Renal pelvis (tissue), 1 donor: ENCODE measurements at regions not wholly inside any gene's neighbourhood (a gene's known extent, or its start where the extent isn't known, plus 50 kb on each side); places are given as distances from the start of the nearest gene placed in this dataset.

Experiments
- DNase-seq: peaks from one replicate; pipeline ENCODE4 v3.0.0-alpha.2; 2013

DNA sequence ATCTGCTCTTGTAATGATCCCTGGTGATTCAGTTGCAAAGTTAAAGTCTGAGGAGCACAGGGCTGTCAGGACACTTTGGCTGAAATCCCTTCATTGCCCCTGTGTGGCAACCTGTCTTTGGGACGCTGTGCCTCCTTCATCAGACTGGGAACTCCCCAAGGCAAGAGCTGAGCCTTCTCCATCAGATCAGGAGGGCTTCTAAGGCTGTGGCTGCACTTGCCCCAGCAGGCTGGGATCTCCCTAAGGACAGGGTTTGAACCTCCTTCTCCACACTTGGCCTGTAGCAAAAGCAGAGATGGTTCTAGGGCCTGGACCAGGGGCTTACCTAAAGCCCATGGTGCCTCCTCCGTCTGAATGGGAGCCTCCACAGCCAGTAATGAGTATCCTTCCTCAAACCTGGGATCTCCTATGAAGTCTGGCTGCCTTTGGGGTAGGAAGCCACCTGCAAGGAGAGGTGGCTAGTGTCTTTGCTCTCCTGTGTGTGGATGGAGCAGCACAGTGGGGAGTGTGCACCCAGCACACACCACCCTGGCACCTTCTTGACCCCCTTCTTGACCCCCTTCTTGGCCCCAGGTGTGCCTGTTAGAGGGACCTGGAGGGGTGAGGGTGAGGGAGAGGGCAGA is 79.0 kb upstream of the NKD1 start:
- no peak for DNase-seq

DNA sequence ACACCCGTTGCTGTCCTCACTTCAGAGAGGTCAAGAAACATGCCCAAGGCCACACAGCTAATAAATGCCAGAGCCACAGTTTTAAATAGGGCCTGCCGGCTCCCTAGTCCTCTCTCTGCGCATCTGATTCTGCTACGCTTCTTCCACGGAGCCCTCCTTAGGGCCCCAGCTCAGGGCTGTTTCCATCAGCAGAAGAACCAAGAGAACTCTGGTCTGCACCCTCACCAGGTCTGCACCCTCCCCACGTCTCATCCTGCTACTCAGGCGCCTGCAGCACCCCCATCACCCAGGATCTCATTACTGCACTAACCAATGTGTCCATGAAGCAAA is 79.5 kb upstream of the NKD1 start:
- DNase-seq, result no peak

DNA sequence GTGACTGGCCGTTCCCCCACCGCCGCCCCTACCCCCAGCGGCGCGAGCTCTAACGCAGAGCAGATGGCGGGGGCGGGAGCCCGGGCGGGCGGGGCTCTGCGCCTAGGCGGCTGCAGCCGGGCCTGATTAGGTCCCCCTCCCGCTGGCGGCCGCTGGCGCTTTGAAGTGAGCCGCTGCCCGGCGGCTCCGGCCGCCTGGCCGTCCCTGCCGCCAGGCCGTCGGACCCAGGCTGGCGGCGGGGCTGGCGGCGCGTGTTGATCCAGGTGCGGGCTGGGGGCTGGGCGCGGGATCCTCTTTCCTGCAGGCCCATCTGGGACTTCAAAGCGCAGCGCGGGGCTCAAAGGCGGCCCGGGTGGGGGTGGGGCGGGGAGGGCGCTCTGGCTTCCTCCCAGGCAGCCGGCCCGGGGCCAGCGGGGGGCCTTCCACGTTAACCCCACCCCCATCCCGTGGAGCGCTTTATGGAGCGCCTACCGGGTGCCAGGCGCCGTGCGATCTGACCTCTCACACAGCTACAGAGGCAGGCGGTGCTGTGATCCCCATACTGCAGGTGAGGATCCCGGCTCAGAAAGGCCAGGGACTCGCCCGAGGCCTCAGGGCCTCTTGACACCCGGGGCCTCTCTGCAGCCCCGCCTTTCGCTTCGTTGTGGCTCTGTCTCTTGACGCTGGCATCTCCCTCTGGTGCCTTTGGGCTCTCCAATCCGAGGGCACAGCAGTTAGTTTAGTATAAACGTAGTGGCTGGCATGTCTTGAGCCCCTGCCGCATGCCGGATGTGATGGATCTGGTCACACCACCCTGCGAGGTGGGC is 80.0 kb upstream of the NKD1 start:
- DNase-seq, result peak; percentile 45

GRCh38 chr16:50467559-50467942 is 80.6 kb upstream of the NKD1 start:
- no peak for DNase-seq

DNA sequence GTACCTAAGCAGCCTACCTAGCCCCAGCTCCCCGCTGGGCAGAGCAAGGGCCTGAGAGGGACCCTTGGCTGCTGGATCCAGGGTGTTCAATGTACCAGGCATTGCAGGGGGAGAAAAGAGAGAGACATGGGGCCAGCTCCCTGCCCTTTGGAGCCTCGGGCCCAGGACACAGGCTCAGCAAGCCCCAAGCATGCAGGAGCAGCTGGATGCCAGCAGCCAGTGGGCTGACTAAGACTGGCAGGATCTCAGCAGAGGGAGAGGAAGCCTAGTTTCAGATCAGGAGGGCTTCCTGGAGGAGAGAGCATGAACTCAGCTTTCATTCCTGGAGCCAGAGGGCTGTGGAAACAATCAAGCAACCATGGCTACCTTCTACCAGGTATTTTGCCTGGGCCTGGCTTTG is 82.0 kb upstream of the NKD1 start:
- DNase-seq, result no peak

- no peak for DNase-seq
Measured at GRCh38 chr16:50464325-50465290, 83.6 kb upstream of the NKD1 start.

DNA sequence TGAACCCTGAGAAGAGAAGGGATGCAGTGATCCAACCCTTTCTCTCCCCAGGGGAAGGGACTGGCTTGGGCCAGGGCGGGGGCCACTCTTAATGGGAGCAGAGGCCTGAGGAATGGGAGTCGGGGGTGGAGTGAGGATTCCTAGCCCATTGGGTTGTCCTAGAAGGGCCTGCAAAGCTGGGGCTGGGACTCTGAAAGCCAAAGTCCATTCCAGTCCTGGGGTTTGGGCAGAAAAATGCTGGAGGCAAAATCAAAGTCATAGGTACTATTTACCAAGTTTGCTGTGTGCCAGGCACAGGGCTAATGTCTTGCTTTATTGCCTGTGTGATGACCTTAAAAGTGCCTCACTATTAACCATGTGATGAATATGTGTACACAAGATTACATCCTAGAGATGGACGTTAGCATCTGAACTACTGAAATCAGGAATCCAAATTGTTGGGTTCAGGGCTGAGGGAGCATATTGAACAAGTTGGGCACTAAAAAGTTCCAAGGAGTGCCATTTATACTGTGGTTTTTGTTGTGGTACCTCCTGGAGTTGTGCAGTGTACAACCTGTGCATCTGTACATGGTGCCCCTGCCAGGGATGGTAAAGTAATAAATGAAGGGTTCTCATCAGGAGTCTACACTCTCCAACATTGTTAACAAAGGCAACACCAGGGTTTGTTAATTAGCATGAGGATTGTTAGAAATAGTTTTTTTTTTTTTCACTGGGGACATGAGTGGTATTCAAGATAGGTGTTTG is 84.4 kb upstream of the NKD1 start:
- DNase-seq, result no peak

DNA sequence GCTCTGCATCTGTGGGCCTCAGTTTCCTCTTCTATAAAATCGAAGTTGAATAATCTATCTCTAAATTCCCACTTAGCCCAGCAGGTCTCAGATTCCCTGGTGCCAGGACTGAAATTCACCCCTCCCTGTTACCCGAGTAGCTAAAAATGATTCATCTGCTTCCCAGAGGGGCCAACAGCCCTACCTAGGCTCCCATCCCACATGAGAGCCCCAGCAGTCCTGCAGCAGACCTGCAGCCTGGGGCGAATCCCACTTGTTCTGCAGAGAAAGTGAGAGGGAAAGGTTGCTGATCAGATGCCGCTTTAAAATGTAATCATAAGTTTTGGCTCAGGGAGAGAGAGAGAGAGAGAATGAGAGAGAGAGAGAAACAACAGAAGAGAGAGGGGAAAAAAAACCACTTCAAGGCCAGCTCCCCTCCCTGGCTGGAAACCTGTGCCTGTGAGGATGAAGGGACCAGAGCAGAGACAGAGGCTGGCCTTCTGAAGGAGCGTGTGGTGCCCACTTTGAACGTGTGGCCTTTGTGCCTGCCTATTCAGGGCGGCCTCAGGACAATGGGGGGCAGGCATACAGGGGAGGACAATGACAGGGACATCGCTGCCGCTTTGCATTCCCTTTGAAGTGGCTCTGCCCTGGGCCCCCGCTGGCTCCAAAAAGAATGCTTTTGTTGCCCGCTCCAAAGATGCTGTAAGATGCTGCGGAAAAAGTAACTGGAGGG is 85.2 kb upstream of the NKD1 start:
- DNase-seq, result no peak

DNA sequence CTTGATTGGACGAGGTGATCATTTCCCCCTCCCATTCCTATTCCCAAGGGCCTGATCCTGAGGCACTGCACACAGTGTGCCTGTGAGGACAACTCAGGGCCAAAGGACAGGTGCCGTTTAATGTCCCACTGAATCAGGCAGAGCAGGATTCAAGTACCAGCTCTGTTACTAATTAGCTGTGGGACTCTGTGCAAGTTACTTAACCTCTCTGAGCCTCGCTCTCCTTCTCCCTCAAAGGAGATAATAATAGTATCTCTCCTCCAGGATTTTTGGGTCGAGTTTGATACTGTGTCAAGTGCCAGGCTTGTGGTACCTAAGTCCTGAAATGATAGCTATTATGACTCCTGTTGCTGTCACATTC is 86.8 kb upstream of the NKD1 start:
- no peak for DNase-seq

DNA sequence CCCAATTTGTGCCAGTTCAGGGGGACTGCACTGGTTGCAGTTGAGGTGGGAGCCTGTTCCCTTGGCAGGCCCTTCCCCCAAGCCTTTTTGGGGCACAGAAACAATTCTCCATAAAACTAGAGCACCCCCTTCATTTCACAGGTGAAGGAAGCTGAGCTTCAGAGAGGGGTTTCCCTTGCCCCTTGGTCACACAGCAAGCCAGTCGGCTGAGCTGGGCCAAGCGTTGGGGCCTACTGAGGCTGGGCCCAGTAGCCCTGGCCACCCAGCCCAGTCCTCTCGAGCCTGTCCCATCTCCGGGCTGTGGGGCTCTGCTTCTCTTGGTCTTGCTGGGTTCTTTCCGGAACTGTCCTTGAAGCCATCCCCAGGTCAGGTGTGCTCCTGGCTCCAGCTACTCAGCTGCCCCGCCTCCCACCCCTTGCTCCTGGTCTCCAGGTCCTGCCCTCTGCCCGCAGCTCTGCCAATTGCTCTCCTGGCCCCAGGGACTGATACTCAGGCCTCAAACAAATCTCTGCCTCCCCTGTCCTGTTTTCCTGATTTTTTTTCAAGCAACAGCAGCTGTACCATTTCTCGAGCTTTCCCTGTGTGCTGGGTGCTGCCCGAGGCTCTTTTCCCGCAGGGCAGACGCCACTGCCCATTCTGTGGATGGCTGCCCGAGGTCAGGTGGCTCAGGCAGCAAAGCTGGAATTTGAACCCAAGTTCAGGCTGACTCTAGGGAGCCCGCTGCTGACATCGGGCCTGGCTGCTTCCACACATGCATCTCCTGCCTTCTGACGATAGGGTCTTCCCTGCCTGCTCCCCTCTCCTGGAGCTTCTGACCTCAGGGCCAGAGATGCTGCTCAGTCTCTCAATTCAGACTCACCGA is 87.4 kb upstream of the NKD1 start:
- DNase-seq, result no peak

DNA sequence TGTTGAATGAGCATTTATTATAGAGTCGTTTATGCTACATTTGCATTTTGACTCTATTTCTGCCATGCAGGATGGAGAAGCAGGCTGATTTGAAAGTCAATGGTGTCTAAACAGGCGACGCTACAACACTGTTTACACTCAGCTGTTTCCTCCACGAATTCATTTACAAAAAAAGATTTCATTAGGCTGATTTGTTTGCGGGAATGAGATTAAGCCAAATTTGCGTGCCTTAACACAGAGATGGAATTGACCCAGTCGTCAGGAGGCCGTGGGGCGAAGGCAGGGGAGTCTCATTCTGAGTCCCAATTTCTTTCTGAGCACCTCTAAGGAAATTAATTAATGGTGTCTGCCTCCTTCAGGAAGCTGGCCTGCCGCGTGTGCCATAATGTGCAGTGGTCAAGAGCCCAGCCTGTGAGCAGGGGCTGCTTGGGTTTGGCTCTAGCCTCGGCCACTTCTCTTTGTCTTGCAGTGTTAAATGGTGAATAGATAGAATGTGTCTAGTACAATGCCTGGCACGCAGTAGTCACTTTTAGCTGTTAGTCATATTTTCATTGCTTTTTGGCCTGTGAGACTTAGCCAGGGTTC is 88.6 kb upstream of the NKD1 start:
- no peak for DNase-seq

DNA sequence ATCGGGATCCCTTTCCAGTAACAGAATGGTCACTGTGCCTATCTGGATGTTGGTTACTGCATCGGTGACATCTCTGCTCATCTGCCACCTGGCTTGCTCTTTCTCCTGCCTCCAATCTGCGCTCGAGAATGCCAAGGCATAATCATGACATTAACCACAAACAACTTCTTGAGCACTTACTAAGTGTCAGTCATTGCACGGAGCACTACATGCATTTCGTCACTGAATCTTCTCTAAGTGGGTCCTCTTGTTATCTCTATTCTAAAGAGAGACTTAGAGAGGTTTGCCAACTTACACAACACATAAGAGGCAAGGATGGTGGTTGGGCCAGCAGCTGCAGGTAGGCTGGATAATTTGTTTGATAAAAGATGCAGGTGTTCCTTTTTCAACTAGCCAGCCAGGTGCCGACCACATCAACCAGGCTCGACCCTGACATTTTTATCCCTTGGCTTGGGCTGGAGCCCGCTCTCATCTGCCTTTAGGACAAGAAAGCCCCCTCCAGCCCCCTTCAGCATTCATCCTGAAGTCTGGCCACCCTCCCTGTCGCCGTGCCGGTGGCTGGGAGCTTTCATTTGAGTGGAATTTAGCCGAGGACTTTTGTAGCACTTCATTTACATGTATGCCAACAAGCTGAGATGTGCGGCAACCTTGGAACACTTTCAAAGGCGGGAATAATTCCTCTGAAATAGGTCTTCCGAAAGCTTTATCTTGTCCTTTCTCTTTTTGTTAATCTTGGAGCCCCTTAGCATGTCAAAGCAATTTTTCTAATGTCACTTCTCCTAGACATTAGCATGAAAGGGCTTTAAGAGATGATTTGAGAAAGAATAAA is 89.3 kb upstream of the NKD1 start:
- DNase-seq, result no peak

GRCh38 chr16:50457979-50458491 is 89.2 kb upstream of the BRD7 start:
- no peak for DNase-seq

- DNase-seq, result no peak
Measured at GRCh38 chr16:50457423-50457822, 88.6 kb upstream of the BRD7 start.

DNA sequence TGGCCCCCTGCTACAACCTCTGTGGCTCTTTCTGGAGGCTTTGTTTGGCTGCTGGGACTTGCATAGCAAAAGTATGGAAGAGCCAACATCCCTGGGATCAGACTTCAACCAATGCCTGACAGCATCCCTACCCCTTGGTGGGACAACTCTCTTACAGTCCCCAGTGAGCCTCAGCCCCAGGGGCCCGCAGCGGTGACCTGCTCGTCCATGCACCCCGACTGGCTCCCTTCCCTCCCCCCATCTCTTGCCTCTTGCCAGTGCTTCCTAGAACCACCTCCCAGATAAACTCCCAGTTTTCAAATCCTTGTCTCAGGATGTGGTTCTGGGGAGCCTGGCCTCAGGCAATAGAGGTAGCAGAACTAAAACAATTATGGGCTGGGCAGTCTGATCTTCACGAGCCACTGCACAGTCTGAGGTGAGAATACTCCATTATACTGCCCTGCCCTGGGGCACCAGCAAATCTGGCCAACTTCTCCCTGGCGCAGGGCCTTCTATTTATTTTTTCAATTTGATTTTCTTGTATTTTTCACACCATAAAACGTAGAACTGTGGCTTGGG is 86.6 kb upstream of the BRD7 start:
- DNase-seq, result no peak

DNA sequence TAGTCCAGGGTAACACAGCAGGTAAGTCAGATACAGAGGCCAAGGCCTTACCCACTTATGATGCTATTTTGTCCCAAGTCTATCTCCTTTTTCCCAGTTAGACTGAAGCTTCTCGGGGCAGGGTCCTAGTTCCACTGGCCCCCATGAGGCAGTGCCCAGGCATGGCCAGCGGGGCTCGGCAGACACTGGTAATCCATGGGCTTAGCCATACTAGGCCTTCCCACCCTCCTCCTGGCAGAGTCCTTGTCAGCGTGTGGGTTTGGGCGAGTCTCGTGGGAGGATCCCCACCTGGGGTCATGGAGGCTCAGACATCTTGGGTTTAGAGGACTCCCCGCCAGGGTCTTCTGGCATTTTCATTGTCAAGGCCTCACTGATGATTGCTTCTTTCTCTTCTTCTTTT is 84.7 kb upstream of the BRD7 start:
- DNase-seq, result no peak

DNA sequence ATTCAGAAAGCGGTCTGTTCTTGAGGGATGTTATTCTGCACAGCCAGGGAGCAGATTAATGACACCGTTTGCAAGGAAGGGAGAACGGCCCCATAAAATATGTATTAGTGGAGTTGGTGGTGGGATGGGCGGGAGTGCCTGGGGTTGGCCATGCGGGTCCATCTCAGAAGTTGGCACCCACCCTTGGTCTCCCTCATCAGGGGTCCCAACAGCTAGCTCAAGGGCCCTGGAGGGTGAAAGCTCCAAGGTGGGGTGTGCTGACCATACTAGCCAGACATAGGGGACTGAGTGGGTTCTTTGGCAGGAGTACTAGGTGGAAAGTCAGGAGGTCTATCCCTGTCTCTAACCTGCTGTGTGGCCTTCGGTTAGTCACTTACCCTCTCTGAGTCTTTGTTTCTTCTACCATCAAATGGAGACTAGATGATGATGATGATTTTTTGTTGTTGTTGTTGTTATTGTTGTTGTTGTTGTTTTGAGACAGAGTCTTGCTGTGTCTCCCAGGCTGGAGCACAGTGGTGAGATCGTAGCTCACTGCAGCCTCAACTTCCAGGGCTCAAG is 83.2 kb upstream of the BRD7 start:
- no peak for DNase-seq

- DNase-seq, result no peak
Measured at GRCh38 chr16:50450957-50451356, 82.2 kb upstream of the BRD7 start.
